Gastroesophageal sphincter (tissue), 3 donors: ENCODE measurements at regions not wholly inside any gene's neighbourhood (a gene's known extent, or its start where the extent isn't known, plus 50 kb on each side); places are given as distances from the start of the nearest gene placed in this dataset.

Experiments used
- POLR2A ChIP-seq, 2 donors: fragments of 450-650 bp; IDR thresholded peaks; one replicate each; pipeline ENCODE4 v1.6.1; 2017; ENCODE audit warnings: antibody characterized with exemption in 2 of 2, mild to moderate bottlenecking in 2 of 2, moderate library complexity in 1 of 2
- TF ChIP-seq, protein P1 (sequence below), 4 experiments: fragments of 200-600 bp in 2 of 4; fragments of 450-650 bp in 2 of 4; sonication (generic) in 1 of 4; IDR thresholded peaks; one replicate each; pipeline ENCODE4 v1.5.1; 2017 to 2019; ENCODE audit warnings: antibody characterized with exemption in 4 of 4, mild to moderate bottlenecking in 2 of 4, moderate library complexity in 2 of 4

DNA sequence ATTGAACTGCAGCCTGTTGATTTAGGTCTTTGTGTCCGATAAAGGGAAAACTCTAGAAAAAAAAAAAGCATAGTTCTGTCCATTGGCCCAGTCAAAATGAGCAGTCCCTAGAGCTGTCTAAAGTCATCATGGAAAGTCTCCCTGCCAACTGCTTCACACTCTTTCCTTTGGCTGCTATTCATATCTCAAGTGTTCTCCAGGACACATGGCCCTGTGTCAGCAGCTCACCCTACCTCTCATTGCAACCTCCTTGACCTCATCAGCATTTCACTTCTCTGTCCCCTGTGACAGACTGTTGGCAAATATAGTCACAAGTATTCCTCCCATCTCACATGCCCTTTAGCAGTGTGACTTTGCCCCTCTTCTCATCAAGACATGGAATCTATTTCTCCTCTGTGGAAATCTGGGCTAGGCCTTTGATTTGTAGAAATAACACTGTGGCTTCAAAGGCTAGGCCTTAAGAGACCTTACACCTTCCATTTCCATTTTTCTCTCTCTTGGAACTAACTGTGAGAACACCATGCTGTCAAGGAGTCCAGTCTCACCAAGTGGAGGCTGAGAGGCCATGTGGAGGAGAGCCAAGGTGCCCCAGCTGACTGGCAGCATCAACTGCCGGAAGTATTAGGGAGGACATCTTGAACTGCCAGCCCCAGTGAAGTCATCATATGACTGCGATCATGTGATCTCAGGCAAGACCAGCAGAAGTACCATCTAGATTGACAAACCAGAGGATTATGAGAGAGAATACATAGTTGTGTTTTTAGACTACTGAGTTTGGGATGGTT lies 149.4 kb upstream of the TARS1 start:
- no peak for TF ChIP-seq POLR2A (IDR thresholded peaks at IDR 0.05)
- TF ChIP-seq, protein P1, sequence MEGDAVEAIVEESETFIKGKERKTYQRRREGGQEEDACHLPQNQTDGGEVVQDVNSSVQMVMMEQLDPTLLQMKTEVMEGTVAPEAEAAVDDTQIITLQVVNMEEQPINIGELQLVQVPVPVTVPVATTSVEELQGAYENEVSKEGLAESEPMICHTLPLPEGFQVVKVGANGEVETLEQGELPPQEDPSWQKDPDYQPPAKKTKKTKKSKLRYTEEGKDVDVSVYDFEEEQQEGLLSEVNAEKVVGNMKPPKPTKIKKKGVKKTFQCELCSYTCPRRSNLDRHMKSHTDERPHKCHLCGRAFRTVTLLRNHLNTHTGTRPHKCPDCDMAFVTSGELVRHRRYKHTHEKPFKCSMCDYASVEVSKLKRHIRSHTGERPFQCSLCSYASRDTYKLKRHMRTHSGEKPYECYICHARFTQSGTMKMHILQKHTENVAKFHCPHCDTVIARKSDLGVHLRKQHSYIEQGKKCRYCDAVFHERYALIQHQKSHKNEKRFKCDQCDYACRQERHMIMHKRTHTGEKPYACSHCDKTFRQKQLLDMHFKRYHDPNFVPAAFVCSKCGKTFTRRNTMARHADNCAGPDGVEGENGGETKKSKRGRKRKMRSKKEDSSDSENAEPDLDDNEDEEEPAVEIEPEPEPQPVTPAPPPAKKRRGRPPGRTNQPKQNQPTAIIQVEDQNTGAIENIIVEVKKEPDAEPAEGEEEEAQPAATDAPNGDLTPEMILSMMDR (IDR thresholded peaks at IDR 0.05), result no peak
